Adrenal gland (tissue), 5 donors: ENCODE measurements at regions not wholly inside any gene's neighbourhood (a gene's known extent, or its start where the extent isn't known, plus 50 kb on each side); places are given as distances from the start of the nearest gene placed in this dataset.

Experiments
- POLR2A ChIP-seq, 2 donors: fragments of 450-650 bp; IDR thresholded peaks; one replicate each; pipeline ENCODE4 v1.6.1; 2017; ENCODE audit warnings: antibody characterized with exemption in 2 of 2, mild to moderate bottlenecking in 2 of 2, moderate library complexity in 1 of 2
- TF ChIP-seq, protein P1 (sequence below), 6 experiments: fragments of 450-650 bp in 4 of 6; fragments of 200-600 bp in 2 of 6; sonication (generic) in 1 of 6; IDR thresholded peaks; 1 replicate in 5 of 6; 2 replicates in 1 of 6; pipeline versions ENCODE4 v1.5.1 to v1.8.0; 2016 to 2021; ENCODE audit warnings: antibody characterized with exemption in 6 of 6, mild to moderate bottlenecking in 2 of 6, moderate library complexity in 1 of 6
- donor health status: DM: no; HTN: no; CAD: no.

DNA sequence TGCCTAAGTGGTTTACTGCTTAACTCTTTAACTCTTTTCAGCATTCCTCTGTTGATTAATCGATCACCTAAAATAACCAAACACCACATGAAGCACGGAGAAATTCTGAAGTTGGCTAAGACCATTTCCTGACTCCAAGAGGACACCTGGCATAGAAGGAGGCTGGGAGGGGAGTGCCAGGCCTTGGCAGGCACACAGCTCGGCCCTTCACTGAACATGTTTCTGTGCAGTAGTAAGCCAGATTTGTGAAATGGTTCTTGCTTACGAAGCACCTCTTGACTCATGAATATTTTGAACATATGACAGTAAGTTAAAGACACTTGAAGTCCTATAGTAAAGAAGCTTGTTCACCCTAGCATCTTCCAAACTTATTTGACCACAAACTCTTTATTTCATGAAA lies 82.3 kb downstream of the FOXL1 start:
- TF ChIP-seq, protein P1, sequence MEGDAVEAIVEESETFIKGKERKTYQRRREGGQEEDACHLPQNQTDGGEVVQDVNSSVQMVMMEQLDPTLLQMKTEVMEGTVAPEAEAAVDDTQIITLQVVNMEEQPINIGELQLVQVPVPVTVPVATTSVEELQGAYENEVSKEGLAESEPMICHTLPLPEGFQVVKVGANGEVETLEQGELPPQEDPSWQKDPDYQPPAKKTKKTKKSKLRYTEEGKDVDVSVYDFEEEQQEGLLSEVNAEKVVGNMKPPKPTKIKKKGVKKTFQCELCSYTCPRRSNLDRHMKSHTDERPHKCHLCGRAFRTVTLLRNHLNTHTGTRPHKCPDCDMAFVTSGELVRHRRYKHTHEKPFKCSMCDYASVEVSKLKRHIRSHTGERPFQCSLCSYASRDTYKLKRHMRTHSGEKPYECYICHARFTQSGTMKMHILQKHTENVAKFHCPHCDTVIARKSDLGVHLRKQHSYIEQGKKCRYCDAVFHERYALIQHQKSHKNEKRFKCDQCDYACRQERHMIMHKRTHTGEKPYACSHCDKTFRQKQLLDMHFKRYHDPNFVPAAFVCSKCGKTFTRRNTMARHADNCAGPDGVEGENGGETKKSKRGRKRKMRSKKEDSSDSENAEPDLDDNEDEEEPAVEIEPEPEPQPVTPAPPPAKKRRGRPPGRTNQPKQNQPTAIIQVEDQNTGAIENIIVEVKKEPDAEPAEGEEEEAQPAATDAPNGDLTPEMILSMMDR (IDR thresholded peaks at IDR 0.05): no peak
- no peak for TF ChIP-seq POLR2A (IDR thresholded peaks at IDR 0.05)
